Dermis microvascular lymphatic vessel endothelial cell (primary cell): ENCODE measurements at regions not wholly inside any gene's neighbourhood (a gene's known extent, or its start where the extent isn't known, plus 50 kb on each side); places are given as distances from the start of the nearest gene placed in this dataset.

ENCODE experiments used
- DNase-seq, 2 donors: peaks; one replicate each; pipeline versions ENCODE4 v3.0.0 to v3.0.0-alpha.2; 2010; ENCODE audit warnings: low read depth in 2 of 2

GRCh38 chr6:166050559-166050958 is 117.1 kb downstream of the TBXT start:
- no peak for DNase-seq

GRCh38 chr6:166046982-166047381 is 120.7 kb downstream of the TBXT start:
- no peak for DNase-seq

- DNase-seq = peak in 1 of 2 donors; percentile 82
Observed at GRCh38 chr6:166046226-166046625, 121.4 kb downstream of the TBXT start.

- no peak for DNase-seq
Observed at GRCh38 chr6:166045860-166046200, 121.8 kb downstream of the TBXT start.

- no peak for DNase-seq
Observed at GRCh38 chr6:166045173-166045859, 122.3 kb downstream of the TBXT start.

GRCh38 chr6:166041277-166041676 is 126.4 kb downstream of the TBXT start:
- DNase-seq = no peak

GRCh38 chr6:166040292-166040691 is 127.4 kb downstream of the TBXT start:
- DNase-seq = no peak

- no peak for DNase-seq
Observed at GRCh38 chr6:166036316-166037095, 131.1 kb downstream of the TBXT start.

GRCh38 chr6:166032366-166033200 is 135.1 kb downstream of the TBXT start:
- DNase-seq = no peak

- DNase-seq = no peak
Observed at GRCh38 chr6:166031275-166031674, 136.4 kb downstream of the TBXT start.

- DNase-seq = no peak
Observed at GRCh38 chr6:166029506-166029905, 138.1 kb downstream of the TBXT start.

GRCh38 chr6:166027761-166028160 is 139.9 kb downstream of the TBXT start:
- peak in 1 of 2 donors; percentile 43 for DNase-seq

GRCh38 chr6:166026586-166027126 is 141.0 kb downstream of the TBXT start:
- no peak for DNase-seq

- no peak for DNase-seq
Observed at GRCh38 chr6:166025149-166025898, 142.3 kb downstream of the TBXT start.

- DNase-seq = no peak
Observed at GRCh38 chr6:166024252-166024651, 143.4 kb downstream of the TBXT start.

- DNase-seq = no peak
Observed at GRCh38 chr6:166023273-166023989, 144.2 kb downstream of the TBXT start.

GRCh38 chr6:166021429-166021828 is 146.2 kb downstream of the TBXT start:
- no peak for DNase-seq

- DNase-seq = no peak
Observed at GRCh38 chr6:166019214-166019613, 148.4 kb downstream of the TBXT start.

- DNase-seq = no peak
Observed at GRCh38 chr6:166017032-166017635, 150.5 kb downstream of the TBXT start.

GRCh38 chr6:166014966-166015365 is 152.7 kb downstream of the TBXT start:
- DNase-seq = no peak
